Stimulated activated CD8-positive, alpha-beta memory T cell treated with anti-CD3 and anti-CD28 coated beads, Interleukin-12 subunit alpha, Interleukin-12 subunit beta, amount 100 ng/mL, for 4 hours (primary cell): ENCODE measurements at regions not wholly inside any gene's neighbourhood (a gene's known extent, or its start where the extent isn't known, plus 50 kb on each side); places are given as distances from the start of the nearest gene placed in this dataset.

Source experiments
- DNase-seq: peaks from one replicate; pipeline ENCODE4 v3.0.0-alpha.2; 2020; ENCODE audit warnings: low read depth

- no peak for DNase-seq
These were observed 358.4 kb downstream of the TMEM38B start for GRCh38 chr9:106052735-106053134.

- DNase-seq = no peak
These were observed 362.0 kb downstream of the TMEM38B start for GRCh38 chr9:106056328-106056727.

- DNase-seq = no peak
These were observed 364.1 kb downstream of the TMEM38B start for GRCh38 chr9:106058460-106058859.

GRCh38 chr9:106059886-106060285 lies 365.5 kb downstream of the TMEM38B start:
- DNase-seq = no peak

GRCh38 chr9:106060885-106061284 lies 366.5 kb downstream of the TMEM38B start:
- no peak for DNase-seq

GRCh38 chr9:106062250-106062649 lies 367.9 kb downstream of the TMEM38B start:
- DNase-seq = no peak

GRCh38 chr9:106065136-106065535 lies 370.8 kb downstream of the TMEM38B start:
- no peak for DNase-seq

- DNase-seq = no peak
These were observed 371.4 kb downstream of the TMEM38B start for GRCh38 chr9:106065579-106066214.

- DNase-seq = no peak
These were observed 372.7 kb downstream of the TMEM38B start for GRCh38 chr9:106066940-106067524.

GRCh38 chr9:106069241-106069640 lies 374.9 kb downstream of the TMEM38B start:
- no peak for DNase-seq

- DNase-seq = no peak
These were observed 378.1 kb downstream of the TMEM38B start for GRCh38 chr9:106072421-106072820.

- no peak for DNase-seq
These were observed 379.7 kb downstream of the TMEM38B start for GRCh38 chr9:106074006-106074405.

- no peak for DNase-seq
These were observed 381.1 kb downstream of the TMEM38B start for GRCh38 chr9:106075236-106075959.

- no peak for DNase-seq
These were observed 381.6 kb downstream of the TMEM38B start for GRCh38 chr9:106075960-106076327.

GRCh38 chr9:106076711-106077110 lies 382.4 kb downstream of the TMEM38B start:
- no peak for DNase-seq

GRCh38 chr9:106077731-106078130 lies 383.4 kb downstream of the TMEM38B start:
- DNase-seq = no peak

GRCh38 chr9:106082621-106083020 lies 388.3 kb downstream of the TMEM38B start:
- DNase-seq = no peak

- DNase-seq = no peak
These were observed 390.4 kb downstream of the TMEM38B start for GRCh38 chr9:106084702-106085101.

- no peak for DNase-seq
These were observed 391.1 kb downstream of the TMEM38B start for GRCh38 chr9:106085479-106085878.

- no peak for DNase-seq
These were observed 397.7 kb downstream of the TMEM38B start for GRCh38 chr9:106092083-106092482.

- no peak for DNase-seq
These were observed 408.5 kb downstream of the TMEM38B start for GRCh38 chr9:106102821-106103220.

- no peak for DNase-seq
These were observed 410.5 kb downstream of the TMEM38B start for GRCh38 chr9:106104887-106105286.

- no peak for DNase-seq
These were observed 412.1 kb downstream of the TMEM38B start for GRCh38 chr9:106106396-106106795.

GRCh38 chr9:106107716-106108115 lies 413.4 kb downstream of the TMEM38B start:
- DNase-seq = no peak
